ENCODE measurements at regions not wholly inside any gene's neighbourhood (a gene's known extent, or its start where the extent isn't known, plus 50 kb on each side); places are given as distances from the start of the nearest gene placed in this dataset.
A peak's percentile ranks its signal among the peaks of the same experiment; 100 is the strongest.

DNA sequence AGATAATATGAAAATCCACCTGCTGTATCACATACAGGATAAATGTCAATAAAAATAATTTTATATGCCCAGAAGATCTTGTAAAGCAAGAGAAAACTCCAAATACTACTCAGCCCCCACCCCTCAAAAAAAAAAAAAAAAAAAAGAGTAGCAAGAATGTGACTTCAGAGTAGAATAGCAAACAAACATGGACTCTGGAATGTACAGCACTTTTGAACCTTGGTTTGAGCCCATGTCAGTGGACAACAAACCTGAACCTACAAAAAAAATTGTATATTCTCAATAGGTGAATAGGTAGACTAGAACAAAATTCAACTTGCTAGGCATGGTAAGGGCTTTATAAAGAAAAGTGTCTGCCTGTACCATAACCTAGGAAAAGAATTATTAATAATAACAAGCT, 428.0 kb downstream of the SLITRK6 start:
- no peak for DNase-seq

DNA sequence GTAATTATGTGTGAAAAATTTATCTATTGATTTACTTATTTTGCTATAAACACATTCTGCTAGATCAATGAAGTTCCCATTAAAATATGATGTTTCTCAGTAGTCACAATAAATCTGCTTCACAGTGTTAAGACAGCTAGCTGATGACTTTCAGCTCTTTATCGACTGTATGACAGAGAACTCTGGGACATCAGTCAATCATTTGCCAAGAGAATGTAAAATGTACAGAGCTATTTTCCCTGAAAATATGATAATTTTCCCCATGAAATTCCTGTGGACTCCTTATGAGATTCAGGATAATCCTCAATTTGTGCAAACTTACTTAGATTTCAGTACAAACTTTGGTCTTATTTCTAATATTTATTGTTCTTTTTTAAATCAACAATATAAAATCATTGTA, 430.5 kb downstream of the SLITRK6 start:
- DNase-seq: no peak

- no peak for DNase-seq
These were observed 431.3 kb downstream of the SLITRK6 start for GRCh38 chr13:85367887-85368286.

DNA sequence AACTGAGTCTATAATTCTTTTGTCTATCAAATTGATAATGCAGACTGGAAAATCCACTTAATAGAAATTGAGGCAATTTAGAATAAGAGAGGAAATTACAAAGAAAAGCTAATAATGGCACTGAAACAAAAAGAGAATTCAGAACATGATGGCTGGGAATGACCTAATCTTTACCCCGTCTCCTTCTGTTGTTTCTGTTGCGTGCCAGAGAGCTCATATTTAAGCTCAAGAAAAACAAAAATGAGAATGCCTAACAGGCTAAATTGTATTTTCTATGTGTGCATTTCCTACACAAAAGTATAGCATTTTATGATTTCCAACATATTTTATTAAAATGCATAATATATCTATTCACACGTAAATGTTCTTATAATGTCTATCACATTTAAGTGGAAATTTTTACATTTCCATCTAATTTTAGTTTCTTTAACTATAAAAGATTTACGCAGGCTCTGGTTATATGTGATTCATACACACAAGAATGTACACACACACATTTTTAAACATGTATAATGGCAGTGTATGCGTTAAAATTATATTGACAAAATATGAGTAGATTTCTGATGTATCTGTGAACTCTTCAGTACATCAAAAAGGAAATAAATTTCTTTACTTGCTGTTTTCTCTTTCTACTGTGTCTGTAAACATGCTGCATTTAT, 432.3 kb downstream of the SLITRK6 start:
- no peak for DNase-seq

DNA sequence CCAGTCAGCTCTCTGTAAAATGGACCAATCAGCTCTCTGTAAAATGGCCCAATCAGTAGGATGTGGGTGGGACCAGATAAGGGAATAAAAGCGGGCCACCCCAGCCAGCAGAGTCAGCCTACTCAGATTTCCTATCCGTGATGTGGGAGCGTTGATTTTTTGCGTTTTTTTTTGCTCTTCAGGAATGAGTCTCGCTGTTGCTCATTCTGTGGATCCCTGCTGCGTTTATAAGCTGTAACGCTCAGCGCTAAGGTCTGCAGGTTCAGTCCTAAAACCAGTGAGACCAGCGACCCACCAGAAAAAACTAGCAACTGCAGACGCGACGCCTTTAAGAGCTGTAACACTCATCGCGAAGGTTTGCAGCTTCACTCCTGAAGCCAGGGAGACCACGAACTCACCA, 435.7 kb downstream of the SLITRK6 start:
- DNase-seq: no peak

DNA sequence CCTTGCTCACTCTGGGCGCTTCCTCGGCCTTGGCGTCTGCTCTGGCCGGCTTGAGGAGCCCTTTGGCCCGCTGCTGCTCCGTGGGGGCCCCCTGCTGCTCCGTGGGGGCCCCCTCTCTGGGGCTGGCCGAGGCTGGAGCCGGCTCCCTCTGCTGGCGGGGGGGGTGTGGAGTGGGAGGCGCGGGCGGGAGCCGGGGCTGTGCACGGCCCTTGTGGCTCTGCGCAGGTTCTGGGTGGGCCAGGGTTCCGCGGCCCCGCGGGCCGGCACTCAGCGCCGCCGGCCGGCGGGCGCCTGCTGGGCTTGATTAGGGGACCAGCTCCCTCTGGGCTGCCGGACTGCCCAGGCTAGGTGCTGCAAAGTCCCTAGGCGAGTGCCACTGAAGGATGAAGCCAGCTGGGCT, 436.2 kb downstream of the SLITRK6 start:
- no peak for DNase-seq

- no peak for DNase-seq
These were observed 452.0 kb downstream of the SLITRK6 start for GRCh38 chr13:85347251-85347650.

DNA sequence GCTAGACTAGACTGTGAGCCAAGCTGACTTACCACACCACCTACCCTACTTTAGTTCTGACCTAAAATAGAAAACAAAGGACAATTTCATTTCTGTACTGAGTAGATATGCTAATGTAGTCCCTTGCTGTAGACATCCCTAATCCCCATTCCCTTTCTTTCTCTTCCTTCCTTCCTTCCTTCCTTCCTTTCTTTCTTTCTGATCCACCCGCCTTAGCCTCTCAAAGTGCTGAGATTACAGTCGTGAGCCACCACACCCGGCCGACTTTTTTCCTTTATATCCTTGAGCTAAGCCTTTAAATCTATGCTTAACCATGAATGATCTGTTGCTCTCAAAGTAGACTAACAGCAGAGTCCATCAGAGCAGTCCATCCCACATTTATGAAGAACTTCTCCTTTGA, 465.0 kb downstream of the SLITRK6 start:
- DNase-seq: no peak

DNA sequence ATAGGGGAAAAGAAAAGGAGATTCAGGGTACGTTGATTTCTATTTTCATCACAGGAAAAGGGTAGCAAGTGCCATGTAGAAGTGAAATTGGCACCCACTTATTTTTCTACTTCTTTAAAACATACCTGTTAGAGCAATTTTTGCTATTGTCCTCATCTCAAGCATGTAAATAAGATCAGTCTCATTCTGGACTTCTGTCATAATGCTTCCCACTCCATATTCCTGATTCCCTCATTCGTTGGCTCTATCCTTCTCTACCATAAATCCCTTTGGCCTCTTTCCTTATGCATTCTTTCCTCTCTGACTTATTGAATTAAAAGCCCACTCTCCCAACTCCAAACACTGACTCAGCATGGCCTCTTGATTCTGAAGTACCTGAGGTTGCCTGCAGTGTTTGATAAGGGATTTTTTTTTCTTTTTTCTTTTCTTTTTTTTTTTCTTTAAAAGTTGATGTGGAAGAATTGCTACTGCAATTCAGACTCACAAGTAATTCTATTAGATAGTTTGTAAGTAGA, 465.7 kb downstream of the SLITRK6 start:
- DNase-seq: no peak

DNA sequence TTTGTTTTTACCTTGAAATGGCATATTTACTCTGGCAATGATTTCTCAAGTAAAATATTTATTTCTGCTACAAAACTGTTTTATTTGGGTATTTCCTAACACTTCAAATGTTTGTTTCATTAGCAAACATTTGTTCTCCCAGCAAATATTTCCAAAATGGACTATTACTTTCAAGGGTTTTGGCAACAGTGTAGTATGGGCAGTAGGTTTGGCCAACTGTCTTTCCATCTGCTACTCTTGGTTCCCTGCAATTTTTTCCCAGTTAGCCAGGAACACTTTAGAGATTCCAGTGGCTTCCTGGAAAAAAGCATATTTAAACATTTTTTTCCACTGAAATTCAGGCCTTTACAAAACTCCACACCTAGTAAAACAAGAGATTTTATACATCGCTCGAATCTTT, 466.6 kb downstream of the SLITRK6 start:
- DNase-seq: no peak

GRCh38 chr13:85321734-85322133, 477.5 kb downstream of the SLITRK6 start:
- DNase-seq: no peak

- no peak for DNase-seq
These were observed 481.4 kb downstream of the SLITRK6 start for GRCh38 chr13:85317781-85318180.

GRCh38 chr13:85316506-85317025, 482.7 kb downstream of the SLITRK6 start:
- no peak for DNase-seq

DNA sequence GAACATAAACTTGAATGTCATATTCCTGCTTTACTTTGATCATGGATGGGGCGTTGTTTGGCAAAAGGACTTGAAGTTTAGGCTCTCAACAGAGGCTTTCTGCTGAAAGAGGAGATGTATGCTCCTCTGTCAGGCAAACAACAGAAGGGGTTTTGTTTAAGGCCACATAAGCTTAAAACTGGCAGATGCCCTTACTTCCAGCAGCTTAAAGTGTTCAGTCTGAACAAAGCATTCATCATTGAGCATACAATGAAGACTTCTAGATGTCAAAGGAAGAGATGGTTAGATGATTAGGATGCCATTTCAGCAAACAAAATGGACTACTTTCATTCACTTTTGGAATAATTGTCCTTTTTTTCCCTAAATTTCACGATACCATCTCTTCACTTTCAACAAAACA, 484.5 kb downstream of the SLITRK6 start:
- DNase-seq: peak; percentile 32

- peak; percentile 28 for DNase-seq
These were observed 485.3 kb downstream of the SLITRK6 start for GRCh38 chr13:85313761-85314503.

DNA sequence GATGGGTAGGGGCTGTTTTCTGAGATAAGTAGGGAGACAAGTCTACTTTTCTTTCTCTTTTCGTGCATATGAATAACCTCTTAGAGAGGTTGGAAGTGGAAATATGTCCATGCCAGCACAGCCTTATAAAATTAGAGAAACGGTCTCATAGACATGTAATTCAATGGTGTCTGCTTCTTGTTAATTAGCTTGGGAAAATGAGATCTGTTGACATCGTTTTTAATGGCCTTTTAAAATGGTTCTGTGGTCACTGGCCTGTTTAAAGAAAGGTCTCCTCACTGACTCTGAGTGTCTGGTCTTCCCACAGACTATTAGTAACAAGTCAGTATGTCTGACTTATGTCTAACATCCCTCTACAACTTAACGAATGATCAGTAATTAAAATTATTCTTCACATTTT, 487.1 kb downstream of the SLITRK6 start:
- no peak for DNase-seq

GRCh38 chr13:85303630-85304029, 495.6 kb downstream of the SLITRK6 start:
- DNase-seq: no peak

- DNase-seq: no peak
These were observed 500.8 kb downstream of the SLITRK6 start for GRCh38 chr13:85298387-85298924.

- DNase-seq: no peak
These were observed 510.5 kb downstream of the SLITRK6 start for GRCh38 chr13:85288698-85289097.

GRCh38 chr13:85287528-85287927, 511.7 kb downstream of the SLITRK6 start:
- no peak for DNase-seq

- DNase-seq: no peak
These were observed 513.1 kb downstream of the SLITRK6 start for GRCh38 chr13:85286081-85286480.

- no peak for DNase-seq
These were observed 514.9 kb downstream of the SLITRK6 start for GRCh38 chr13:85284349-85284748.

- no peak for DNase-seq
These were observed 515.8 kb downstream of the SLITRK6 start for GRCh38 chr13:85283408-85283807.

DNA sequence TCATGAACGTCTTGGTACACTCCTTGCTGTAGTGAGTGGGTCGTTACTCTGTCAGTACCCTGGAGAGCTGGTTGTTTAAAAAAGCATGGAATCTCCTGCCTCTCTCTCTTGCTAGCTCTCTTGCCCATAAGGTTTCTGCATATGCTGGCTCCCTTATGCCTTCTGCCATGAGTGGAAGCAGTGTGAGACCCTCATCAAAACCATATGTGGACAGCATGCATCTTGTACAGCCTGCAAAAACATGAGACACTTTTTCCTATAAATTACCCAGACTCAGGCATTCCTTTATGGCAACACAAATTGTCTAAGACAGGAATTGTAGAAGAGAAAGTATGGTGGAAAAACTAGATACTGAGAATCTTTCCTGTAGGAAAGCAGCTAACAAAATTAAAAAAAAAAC, 516.3 kb downstream of the SLITRK6 start:
- DNase-seq: no peak

Data from NCI-H345 (cell line).